Astrocyte (in vitro differentiated cells and primary cell): ENCODE measurements at regions not wholly inside any gene's neighbourhood (a gene's known extent, or its start where the extent isn't known, plus 50 kb on each side); places are given as distances from the start of the nearest gene placed in this dataset.

Experiments
- EZH2 ChIP-seq: IDR thresholded peaks from 2 replicates; pipeline ENCODE4 v1.6.1; 2012; ENCODE audit warnings: mild to moderate bottlenecking, low read length, inconsistent platforms; ENCODE audit not compliant: insufficient read depth
- TF ChIP-seq, protein P1 (sequence below): IDR thresholded peaks from 2 replicates; pipeline ENCODE4 v1.5.1; 2011; ENCODE audit warnings: low read depth, mild to moderate bottlenecking, inconsistent platforms, low read length, moderate library complexity; ENCODE audit not compliant: insufficient read depth

DNA sequence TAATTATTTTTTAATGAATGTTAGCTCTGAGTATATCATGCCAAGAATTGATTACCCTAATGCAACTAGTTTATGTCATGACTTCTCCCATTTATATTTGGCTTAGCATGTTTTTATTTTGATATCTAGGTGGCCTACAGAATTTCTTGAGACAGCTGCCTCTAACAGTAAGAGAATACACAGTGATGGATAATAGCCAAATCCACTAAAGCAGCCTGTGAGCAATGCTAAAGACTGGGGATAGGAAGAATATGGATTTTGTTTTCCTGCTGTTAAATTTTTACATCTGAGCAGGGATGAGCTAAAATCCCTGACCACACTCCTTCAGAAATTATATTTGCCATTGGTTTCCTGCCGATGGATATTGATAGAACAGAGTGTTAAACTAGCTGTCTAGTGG is 149.3 kb upstream of the TGFBR2 start:
- TF ChIP-seq, protein P1, sequence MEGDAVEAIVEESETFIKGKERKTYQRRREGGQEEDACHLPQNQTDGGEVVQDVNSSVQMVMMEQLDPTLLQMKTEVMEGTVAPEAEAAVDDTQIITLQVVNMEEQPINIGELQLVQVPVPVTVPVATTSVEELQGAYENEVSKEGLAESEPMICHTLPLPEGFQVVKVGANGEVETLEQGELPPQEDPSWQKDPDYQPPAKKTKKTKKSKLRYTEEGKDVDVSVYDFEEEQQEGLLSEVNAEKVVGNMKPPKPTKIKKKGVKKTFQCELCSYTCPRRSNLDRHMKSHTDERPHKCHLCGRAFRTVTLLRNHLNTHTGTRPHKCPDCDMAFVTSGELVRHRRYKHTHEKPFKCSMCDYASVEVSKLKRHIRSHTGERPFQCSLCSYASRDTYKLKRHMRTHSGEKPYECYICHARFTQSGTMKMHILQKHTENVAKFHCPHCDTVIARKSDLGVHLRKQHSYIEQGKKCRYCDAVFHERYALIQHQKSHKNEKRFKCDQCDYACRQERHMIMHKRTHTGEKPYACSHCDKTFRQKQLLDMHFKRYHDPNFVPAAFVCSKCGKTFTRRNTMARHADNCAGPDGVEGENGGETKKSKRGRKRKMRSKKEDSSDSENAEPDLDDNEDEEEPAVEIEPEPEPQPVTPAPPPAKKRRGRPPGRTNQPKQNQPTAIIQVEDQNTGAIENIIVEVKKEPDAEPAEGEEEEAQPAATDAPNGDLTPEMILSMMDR = no peak
- TF ChIP-seq EZH2 = no peak
